PC-3 (cell line): ENCODE measurements at regions not wholly inside any gene's neighbourhood (a gene's known extent, or its start where the extent isn't known, plus 50 kb on each side); places are given as distances from the start of the nearest gene placed in this dataset.

Source experiments
- CTCF ChIP-seq: fragments of 300-600 bp; sonication (generic); conservative IDR thresholded peaks from 2 replicates; pipeline ENCODE4 v1.5.1; 2017; ENCODE audit warnings: antibody characterized with exemption, low read depth, mild to moderate bottlenecking, low read length
- EZH2 ChIP-seq: fragments of 300-600 bp; sonication (generic); IDR thresholded peaks from one replicate; pipeline ENCODE4 v1.6.1; 2017; ENCODE audit warnings: antibody characterized with exemption, mild to moderate bottlenecking, low read length; ENCODE audit not compliant: unreplicated experiment

- TF ChIP-seq CTCF (no peak), EZH2 (no peak)
Observed at GRCh38 chr4:177803151-177803550, 360.9 kb upstream of the AGA start.
